SK-N-SH treated with all-trans-retinoic acid at 6 μM for 48 hours (cell line): ENCODE measurements at regions not wholly inside any gene's neighbourhood (a gene's known extent, or its start where the extent isn't known, plus 50 kb on each side); places are given as distances from the start of the nearest gene placed in this dataset.

Experiments used
- ATAC-seq: fragments of 200-7000 bp; cut with Tn5 transposase; 3 replicates; pipeline ENCODE4 v1.9.1; 2020; ENCODE audit warnings: mild to moderate bottlenecking, moderate library complexity
- ARNTL ChIP-seq: fragments of 450-650 bp; formaldehyde crosslinking; IDR thresholded peaks from 2 replicates; pipeline ENCODE4 v1.5.0; 2020; ENCODE audit warnings: low read depth, mild to moderate bottlenecking, moderate library complexity, borderline replicate concordance
- BACH2 ChIP-seq: fragments of 250-450 bp; sonication (Bioruptor Pico); IDR thresholded peaks from 2 replicates; pipeline ENCODE4 v1.9.0; 2021; ENCODE audit warnings: mild to moderate bottlenecking, borderline replicate concordance
- CREB5 ChIP-seq: fragments of 250-450 bp; sonication (Bioruptor Pico); IDR thresholded peaks from 2 replicates; pipeline ENCODE4 v1.5.1; 2020; ENCODE audit warnings: low read depth, mild to moderate bottlenecking, moderate library complexity
- CSDC2 ChIP-seq: fragments of 250-450 bp; sonication (Bioruptor Pico); IDR thresholded peaks from 2 replicates; pipeline ENCODE4 v1.5.0; 2020; ENCODE audit warnings: mild to moderate bottlenecking, moderate library complexity
- CSRNP3 ChIP-seq: fragments of 250-450 bp; sonication (Bioruptor Pico); IDR thresholded peaks from 2 replicates; pipeline ENCODE4 v1.5.1; 2021; ENCODE audit warnings: mild to moderate bottlenecking, moderate library complexity
- GLIS3 ChIP-seq: fragments of 250-450 bp; sonication (Bioruptor Pico); IDR thresholded peaks from 2 replicates; pipeline ENCODE4 v1.5.0; 2020; ENCODE audit warnings: mild to moderate bottlenecking, moderate library complexity
- ISL1 ChIP-seq: fragments of 250-450 bp; sonication (Bioruptor Pico); IDR thresholded peaks from 2 replicates; pipeline ENCODE4 v2.1.2; 2022; ENCODE audit warnings: mild to moderate bottlenecking, moderate library complexity
- OSR1 ChIP-seq: fragments of 250-450 bp; sonication (Bioruptor Pico); IDR thresholded peaks from 2 replicates; pipeline ENCODE4 v1.8.0; 2022; ENCODE audit warnings: moderate library complexity, mild to moderate bottlenecking, inconsistent platforms
- PATZ1 ChIP-seq: fragments of 250-450 bp; sonication (Bioruptor Pico); IDR thresholded peaks from 2 replicates; pipeline ENCODE4 v1.8.0; 2020; ENCODE audit warnings: mild to moderate bottlenecking, moderate library complexity, borderline replicate concordance
- POU6F1 ChIP-seq: fragments of 250-450 bp; sonication (Bioruptor Pico); IDR thresholded peaks from 2 replicates; pipeline ENCODE4 v1.8.0; 2021; ENCODE audit warnings: low read depth, mild to moderate bottlenecking, moderate library complexity, borderline replicate concordance
- PPARA ChIP-seq: fragments of 250-450 bp; sonication (Bioruptor Pico); IDR thresholded peaks from 2 replicates; pipeline ENCODE4 v1.5.0; 2020; ENCODE audit warnings: mild to moderate bottlenecking, borderline replicate concordance
- RARB ChIP-seq: fragments of 250-450 bp; sonication (Bioruptor Pico); IDR thresholded peaks from 2 replicates; pipeline ENCODE4 v1.8.0; 2021; ENCODE audit warnings: mild to moderate bottlenecking, moderate library complexity
- SNAI2 ChIP-seq: fragments of 250-450 bp; sonication (Bioruptor Pico); IDR thresholded peaks from 2 replicates; pipeline ENCODE4 v1.5.0; 2020; ENCODE audit warnings: mild to moderate bottlenecking, moderate library complexity
- TCF4 ChIP-seq: fragments of 250-450 bp; sonication (Bioruptor Pico); IDR thresholded peaks from 2 replicates; pipeline ENCODE4 v1.8.0; 2021; ENCODE audit warnings: mild to moderate bottlenecking, moderate library complexity, borderline replicate concordance
- TOX ChIP-seq: fragments of 250-450 bp; sonication (Bioruptor Pico); IDR thresholded peaks from 2 replicates; pipeline ENCODE4 v1.8.0; 2021; ENCODE audit warnings: mild to moderate bottlenecking, moderate library complexity, borderline replicate concordance
- TSHZ2 ChIP-seq: fragments of 250-450 bp; sonication (Bioruptor Pico); IDR thresholded peaks from 2 replicates; pipeline ENCODE4 v1.5.0; 2020; ENCODE audit warnings: mild to moderate bottlenecking, moderate library complexity
- ZC3H10 ChIP-seq: fragments of 250-450 bp; sonication (Bioruptor Pico); IDR thresholded peaks from 2 replicates; pipeline ENCODE4 v1.5.1; 2021; ENCODE audit warnings: mild to moderate bottlenecking, moderate library complexity
- ZFP3 ChIP-seq: fragments of 250-450 bp; sonication (Bioruptor Pico); IDR thresholded peaks from 2 replicates; pipeline ENCODE4 v1.5.0; 2020; ENCODE audit warnings: mild to moderate bottlenecking, moderate library complexity
- ZFP30 ChIP-seq: fragments of 450-650 bp; formaldehyde crosslinking; IDR thresholded peaks from 2 replicates; pipeline ENCODE4 v1.5.0; 2022; ENCODE audit warnings: mild to moderate bottlenecking, moderate library complexity
- ZNF565 ChIP-seq: fragments of 450-650 bp; formaldehyde crosslinking; conservative IDR thresholded peaks from 2 replicates; pipeline ENCODE4 v1.5.0; 2020; ENCODE audit warnings: low read depth, mild to moderate bottlenecking, moderate library complexity
- ZNF70 ChIP-seq: fragments of 450-650 bp; formaldehyde crosslinking; IDR thresholded peaks from 2 replicates; pipeline ENCODE4 v1.5.0; 2020; ENCODE audit warnings: mild to moderate bottlenecking, moderate library complexity
- ZNF8 ChIP-seq: fragments of 450-650 bp; formaldehyde crosslinking; IDR thresholded peaks from 2 replicates; pipeline ENCODE4 v1.5.0; 2020; ENCODE audit warnings: mild to moderate bottlenecking, moderate library complexity

- ATAC-seq: no peak
- TF ChIP-seq POU6F1 (CRISPR knock-in tag) (no peak), PATZ1 (no peak), ZNF8 (CRISPR knock-in tag) (no peak), CSRNP3 (CRISPR knock-in tag) (no peak), SNAI2 (no peak), OSR1 (CRISPR knock-in tag) (no peak), TSHZ2 (CRISPR knock-in tag) (no peak), CSDC2 (CRISPR knock-in tag) (no peak), RARB (CRISPR knock-in tag) (no peak), BACH2 (CRISPR knock-in tag) (no peak), ISL1 (CRISPR knock-in tag) (no peak), ZNF565 (CRISPR knock-in tag) (no peak), GLIS3 (CRISPR knock-in tag) (no peak), ARNTL (CRISPR knock-in tag) (no peak), ZFP30 (CRISPR knock-in tag) (no peak), ZNF70 (CRISPR knock-in tag) (no peak)
Observed at GRCh38 chr19:29449371-29449770, 76.4 kb upstream of the VSTM2B start.

- no peak for ATAC-seq
- TF ChIP-seq ARNTL (CRISPR knock-in tag) (no peak), TCF4 (CRISPR knock-in tag) (no peak), PPARA (CRISPR knock-in tag) (no peak), OSR1 (CRISPR knock-in tag) (no peak), TOX (no peak), ZFP3 (no peak), POU6F1 (CRISPR knock-in tag) (no peak)
Observed at GRCh38 chr19:29450306-29450705, 75.5 kb upstream of the VSTM2B start.

- TF ChIP-seq CREB5 (no peak), PATZ1 (no peak), ZC3H10 (CRISPR knock-in tag) (no peak), ZFP30 (CRISPR knock-in tag) (no peak), ARNTL (CRISPR knock-in tag) (no peak), ISL1 (CRISPR knock-in tag) (no peak)
- TF ChIP-seq, all 23 proteins: peak for 0
- no peak for ATAC-seq
Observed at GRCh38 chr19:29450812-29451211, 75.0 kb upstream of the VSTM2B start.
